Effector memory CD4-positive, alpha-beta T cell (primary cell): ENCODE measurements at regions not wholly inside any gene's neighbourhood (a gene's known extent, or its start where the extent isn't known, plus 50 kb on each side); places are given as distances from the start of the nearest gene placed in this dataset.

ENCODE experiments used
- DNase-seq, 3 donors: peaks; one replicate each; pipeline ENCODE4 v3.0.0-alpha.2; 2020
- H3K27ac ChIP-seq: 2 replicates; pipeline ENCODE4 v1.7.0; 2013; ENCODE audit warnings: mild to moderate bottlenecking, low read length, moderate library complexity; ENCODE audit not compliant: insufficient read depth, poor library complexity, severe bottlenecking
- H3K27me3 ChIP-seq: replicated peaks from 2 replicates; pipeline ENCODE4 v1.7.0; 2013; ENCODE audit warnings: mild to moderate bottlenecking, low read length; ENCODE audit not compliant: insufficient read depth, control insufficient read depth, poor library complexity, severe bottlenecking
- H3K36me3 ChIP-seq: 2 replicates; pipeline ENCODE4 v1.7.0; 2013; ENCODE audit warnings: mild to moderate bottlenecking, low read length, moderate library complexity; ENCODE audit not compliant: control insufficient read depth, insufficient read depth
- H3K4me1 ChIP-seq: 2 replicates; pipeline ENCODE4 v1.7.0; 2013; ENCODE audit warnings: low read length, mild to moderate bottlenecking; ENCODE audit not compliant: control insufficient read depth, insufficient read depth, poor library complexity, severe bottlenecking
- H3K4me3 ChIP-seq: 2 replicates; pipeline ENCODE4 v1.7.0; 2013; ENCODE audit warnings: low read length, low read depth, mild to moderate bottlenecking; ENCODE audit not compliant: insufficient read depth, poor library complexity, severe bottlenecking
- H3K9me3 ChIP-seq: 2 replicates; pipeline ENCODE4 v1.7.0; 2013; ENCODE audit warnings: mild to moderate bottlenecking, low read length, moderate library complexity; ENCODE audit not compliant: control insufficient read depth

GRCh38 chr2:37553411-37554154 lies 117.9 kb downstream of the CDC42EP3 start:
- DNase-seq = no peak
- no peaks in the 10 kb centered on the region for H3K4me1 ChIP-seq
- no peaks in the 10 kb centered on the region for H3K9me3 ChIP-seq
- no peaks in the 10 kb centered on the region for H3K27me3 ChIP-seq
- H3K36me3 ChIP-seq = no peaks in the 10 kb centered on the region
- no peak overlapping the region for H3K4me3 ChIP-seq
- H3K27ac ChIP-seq = no peak overlapping the region

DNA sequence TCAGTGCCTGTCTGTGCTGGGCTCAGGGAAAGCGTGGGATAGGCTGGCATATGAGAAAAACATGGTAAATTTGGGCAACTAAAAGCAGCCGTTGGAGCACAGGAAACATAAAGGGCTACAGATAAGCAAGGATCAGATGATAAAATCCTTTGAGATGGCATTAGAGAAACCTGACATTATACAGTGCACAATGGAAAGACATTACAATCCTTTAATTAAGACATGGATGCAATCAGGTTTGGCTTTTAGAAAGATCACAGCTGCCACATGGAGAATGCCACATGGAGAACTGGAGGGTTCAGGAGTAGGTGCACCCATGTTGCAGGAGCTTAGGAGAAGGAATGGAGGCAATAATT lies 117.3 kb downstream of the CDC42EP3 start:
- no peak for DNase-seq
- Histone ChIP-seq H3K27ac (no peak overlapping the region), H3K36me3 (no peaks in the 10 kb centered on the region), H3K9me3 (no peaks in the 10 kb centered on the region), H3K4me1 (no peaks in the 10 kb centered on the region), H3K27me3 (no peaks in the 10 kb centered on the region), H3K4me3 (no peak overlapping the region)

DNA sequence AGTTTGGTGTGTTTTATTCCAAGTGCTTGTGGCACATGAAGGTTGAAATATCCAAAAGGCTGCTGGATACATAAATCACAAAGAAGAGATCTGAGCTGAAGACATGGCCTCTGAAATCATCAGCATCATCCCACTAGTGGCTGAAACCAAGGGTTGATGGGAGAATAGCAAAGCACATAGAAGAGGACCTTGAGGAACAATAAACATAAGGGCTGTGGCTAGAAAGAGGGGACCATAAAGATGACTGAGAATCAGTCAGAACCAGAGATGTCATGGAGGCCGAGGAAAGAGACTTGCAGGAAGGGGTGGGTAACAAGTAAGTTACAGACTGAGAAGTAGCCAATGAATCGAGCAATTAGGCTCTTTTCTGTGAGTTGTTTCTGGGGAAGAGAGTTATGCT lies 116.8 kb downstream of the CDC42EP3 start:
- Histone ChIP-seq H3K36me3 (no peaks in the 10 kb centered on the region), H3K4me1 (no peaks in the 10 kb centered on the region), H3K27ac (no peak overlapping the region), H3K4me3 (no peak overlapping the region), H3K27me3 (no peaks in the 10 kb centered on the region), H3K9me3 (no peaks in the 10 kb centered on the region)
- DNase-seq = no peak

DNA sequence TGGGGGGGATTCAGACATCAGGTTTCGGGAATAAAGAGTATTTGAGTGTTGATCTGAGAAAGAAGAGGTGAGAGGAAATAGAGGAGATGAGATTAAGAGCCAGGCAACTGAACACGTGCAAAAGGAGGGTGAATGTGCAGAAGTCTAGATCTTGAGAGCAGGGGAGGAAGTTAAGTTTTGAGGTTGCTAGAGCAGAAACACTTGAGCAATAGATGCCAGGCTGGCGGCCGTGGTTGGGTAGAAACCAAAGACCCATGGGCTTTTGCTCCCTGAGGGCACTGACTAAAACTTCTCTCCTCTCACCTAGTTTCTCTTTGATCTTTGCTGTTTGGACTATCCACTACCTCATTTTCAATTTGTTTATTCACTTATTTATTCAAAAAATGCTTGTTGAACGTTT lies 116.0 kb downstream of the CDC42EP3 start:
- no peak overlapping the region for H3K4me3 ChIP-seq
- H3K27ac ChIP-seq = no peak overlapping the region
- H3K9me3 ChIP-seq = no peaks in the 10 kb centered on the region
- H3K36me3 ChIP-seq = no peaks in the 10 kb centered on the region
- no peak for DNase-seq
- H3K4me1 ChIP-seq = no peaks in the 10 kb centered on the region
- no peaks in the 10 kb centered on the region for H3K27me3 ChIP-seq

GRCh38 chr2:37556256-37556655 lies 115.2 kb downstream of the CDC42EP3 start:
- Histone ChIP-seq H3K27ac (no peak overlapping the region), H3K9me3 (no peaks in the 10 kb centered on the region), H3K27me3 (no peaks in the 10 kb centered on the region), H3K4me1 (no peaks in the 10 kb centered on the region), H3K36me3 (no peaks in the 10 kb centered on the region), H3K4me3 (no peak overlapping the region)
- DNase-seq = no peak

- no peak overlapping the region for H3K4me3 ChIP-seq
- no peak for DNase-seq
- H3K27me3 ChIP-seq = no peaks in the 10 kb centered on the region
- H3K27ac ChIP-seq = no peak overlapping the region
- no peaks in the 10 kb centered on the region for H3K4me1 ChIP-seq
- no peaks in the 10 kb centered on the region for H3K9me3 ChIP-seq
- no peaks in the 10 kb centered on the region for H3K36me3 ChIP-seq
Measured at GRCh38 chr2:37558623-37559022, 112.8 kb downstream of the CDC42EP3 start.

GRCh38 chr2:37560241-37560848 lies 111.1 kb downstream of the CDC42EP3 start:
- Histone ChIP-seq H3K4me3 (no peak overlapping the region), H3K27me3 (no peaks in the 10 kb centered on the region), H3K9me3 (no peaks in the 10 kb centered on the region), H3K27ac (no peak overlapping the region), H3K36me3 (no peaks in the 10 kb centered on the region), H3K4me1 (no peaks in the 10 kb centered on the region)
- no peak for DNase-seq

- Histone ChIP-seq H3K9me3 (no peaks in the 10 kb centered on the region), H3K27me3 (no peaks in the 10 kb centered on the region), H3K36me3 (no peaks in the 10 kb centered on the region), H3K4me3 (no peak overlapping the region), H3K27ac (no peak overlapping the region), H3K4me1 (no peaks in the 10 kb centered on the region)
- DNase-seq = no peak
Measured at GRCh38 chr2:37560863-37561614, 110.4 kb downstream of the CDC42EP3 start.

GRCh38 chr2:37561615-37562569 lies 109.5 kb downstream of the CDC42EP3 start:
- Histone ChIP-seq H3K36me3 (no peaks in the 10 kb centered on the region), H3K4me3 (no peak overlapping the region), H3K9me3 (no peaks in the 10 kb centered on the region), H3K27me3 (no peaks in the 10 kb centered on the region), H3K4me1 (no peaks in the 10 kb centered on the region), H3K27ac (no peak overlapping the region)
- no peak for DNase-seq
